ENCODE measurements at regions not wholly inside any gene's neighbourhood (a gene's known extent, or its start where the extent isn't known, plus 50 kb on each side); places are given as distances from the start of the nearest gene placed in this dataset.

- DNase-seq (ENCODE audit: low read depth): no peak
Measured at GRCh38 chr14:101216366-101217079, 313.0 kb upstream of the RTL1 start.

- no peak for DNase-seq (ENCODE audit: low read depth)
Measured at GRCh38 chr14:101217080-101217463, 313.6 kb upstream of the RTL1 start.

GRCh38 chr14:101217616-101218371 lies 314.3 kb upstream of the RTL1 start:
- DNase-seq (ENCODE audit: low read depth): no peak

GRCh38 chr14:101219896-101220703 lies 316.6 kb upstream of the RTL1 start:
- DNase-seq (ENCODE audit: low read depth): no peak

GRCh38 chr14:101220921-101221510 lies 317.5 kb upstream of the RTL1 start:
- no peak for DNase-seq (ENCODE audit: low read depth)

- DNase-seq (ENCODE audit: low read depth): no peak
Measured at GRCh38 chr14:101221549-101222160, 318.1 kb upstream of the RTL1 start.

- no peak for DNase-seq (ENCODE audit: low read depth)
Measured at GRCh38 chr14:101222362-101223070, 319.0 kb upstream of the RTL1 start.

- DNase-seq (ENCODE audit: low read depth): no peak
Measured at GRCh38 chr14:101223127-101223526, 319.6 kb upstream of the RTL1 start.

- DNase-seq (ENCODE audit: low read depth): no peak
Measured at GRCh38 chr14:101223561-101224162, 320.1 kb upstream of the RTL1 start.

- no peak for DNase-seq (ENCODE audit: low read depth)
Measured at GRCh38 chr14:101224356-101225156, 321.0 kb upstream of the RTL1 start.

GRCh38 chr14:101225157-101226152 lies 321.9 kb upstream of the RTL1 start:
- DNase-seq (ENCODE audit: low read depth): no peak

GRCh38 chr14:101226265-101226602 lies 322.7 kb upstream of the RTL1 start:
- DNase-seq (ENCODE audit: low read depth): no peak

GRCh38 chr14:101226603-101227425 lies 323.3 kb upstream of the RTL1 start:
- no peak for DNase-seq (ENCODE audit: low read depth)

GRCh38 chr14:101227611-101228594 lies 324.4 kb upstream of the RTL1 start:
- DNase-seq (ENCODE audit: low read depth): no peak

GRCh38 chr14:101228949-101229541 lies 325.5 kb upstream of the RTL1 start:
- DNase-seq (ENCODE audit: low read depth): no peak

GRCh38 chr14:101229666-101230065 lies 326.1 kb upstream of the RTL1 start:
- DNase-seq (ENCODE audit: low read depth): no peak
